IMR-90 (cell line): ENCODE measurements at regions not wholly inside any gene's neighbourhood (a gene's known extent, or its start where the extent isn't known, plus 50 kb on each side); places are given as distances from the start of the nearest gene placed in this dataset.

Experiments
- ATAC-seq: fragments of 200-7000 bp; cut with Tn5 transposase; 2 replicates; pipeline ENCODE4 v1.9.1; 2020; ENCODE audit warnings: low read depth, mild to moderate bottlenecking, moderate library complexity
- BruUV-seq: library from RNA; stranded (reverse); fragments of 400-500 nt; replicated peaks from 2 replicates; lab custom pipeline; 2021; lab: Mats Ljungman, UMichigan
- CTCF ChIA-PET: fragments of 300-600 bp; formaldehyde crosslinking; extraction: SDS; loops from one replicate; lab custom pipeline; 2021; ENCODE audit warnings: antibody characterized with exemption; lab: Yijun Ruan, JAX
- POLR2A ChIA-PET: fragments of 300-600 bp; sonication (Branson Sonifier 250); formaldehyde crosslinking; loops from one replicate; lab custom pipeline; 2022; ENCODE audit warnings: antibody characterized with exemption; ENCODE audit not compliant: unreplicated experiment; lab: Charles Lee
- DNase-seq: peaks from one replicate; pipeline ENCODE4 v3.0.0; 2013
- H2AFZ ChIP-seq: replicated peaks from 2 replicates; pipeline ENCODE3; 2013; ENCODE audit warnings: low read length, mild to moderate bottlenecking; ENCODE audit not compliant: poor library complexity
- H2AK5ac ChIP-seq: 2 replicates; pipeline ENCODE4 v1.6.1; 2013; ENCODE audit warnings: low read depth, low read length, inconsistent platforms
- H2AK9ac ChIP-seq: replicated peaks from 2 replicates; pipeline ENCODE3; 2013; ENCODE audit warnings: mild to moderate bottlenecking, low read depth, low read length, moderate library complexity; ENCODE audit not compliant: poor library complexity
- H2BK120ac ChIP-seq: 2 replicates; pipeline ENCODE4 v1.6.1; 2013; ENCODE audit warnings: low read depth, low read length, inconsistent platforms
- H2BK15ac ChIP-seq: 3 replicates; pipeline ENCODE4 v1.6.1; 2013; ENCODE audit warnings: low read depth, low read length, inconsistent platforms
- H2BK20ac ChIP-seq: 2 replicates; pipeline ENCODE4 v1.6.1; 2013; ENCODE audit warnings: low read depth, mild to moderate bottlenecking, inconsistent platforms, low read length, moderate library complexity
- H2BK5ac ChIP-seq: 2 replicates; pipeline ENCODE4 v1.6.1; 2013; ENCODE audit warnings: mild to moderate bottlenecking, low read depth, low read length, inconsistent platforms; ENCODE audit not compliant: poor library complexity, severe bottlenecking
- H3K14ac ChIP-seq: replicated peaks from 2 replicates; pipeline ENCODE4 v1.6.1; 2013; ENCODE audit warnings: low read depth, low read length, inconsistent platforms
- H3K18ac ChIP-seq: 2 replicates; pipeline ENCODE4 v1.6.1; 2013; ENCODE audit warnings: low read depth, low read length, control low read depth
- H3K23ac ChIP-seq: 2 replicates; pipeline ENCODE4 v1.6.1; 2013; ENCODE audit warnings: low read depth, low read length, inconsistent platforms
- H3K27ac ChIP-seq: 2 replicates; pipeline ENCODE4 v1.5.1; 2013; ENCODE audit warnings: mild to moderate bottlenecking, control low read depth, low read length; ENCODE audit not compliant: insufficient read depth
- H3K27me3 ChIP-seq: 2 replicates; pipeline ENCODE4 v1.6.1; 2013; ENCODE audit warnings: low read length; ENCODE audit not compliant: control insufficient read depth, insufficient read depth
- H3K36me3 ChIP-seq: 2 replicates; pipeline ENCODE4 v1.6.1; 2013; ENCODE audit warnings: low read length, mixed read lengths; ENCODE audit not compliant: control insufficient read depth, insufficient read depth
- H3K4ac ChIP-seq: 2 replicates; pipeline ENCODE4 v1.6.1; 2013; ENCODE audit warnings: low read depth, low read length, inconsistent platforms
- H3K4me1 ChIP-seq: 2 replicates; pipeline ENCODE4 v1.6.1; 2013; ENCODE audit warnings: low read length, mixed read lengths; ENCODE audit not compliant: control insufficient read depth, insufficient read depth
- H3K4me2 ChIP-seq: 2 replicates; pipeline ENCODE4 v1.6.1; 2013; ENCODE audit warnings: low read depth, mild to moderate bottlenecking, control low read depth, low read length, moderate library complexity
- H3K4me3 ChIP-seq: 2 replicates; pipeline ENCODE4 v1.5.1; 2013; ENCODE audit warnings: low read depth, mild to moderate bottlenecking, control low read depth, low read length, moderate library complexity; ENCODE audit not compliant: insufficient read depth
- H3K56ac ChIP-seq: 2 replicates; pipeline ENCODE4 v1.6.1; 2013; ENCODE audit warnings: low read length, inconsistent platforms; ENCODE audit not compliant: insufficient read depth; ENCODE audit errors: extremely low read depth
- H3K79me1 ChIP-seq, 2 experiments: 2 replicates each; pipeline ENCODE4 v1.6.1; 2013; ENCODE audit warnings: low read length in 2 of 2, inconsistent platforms in 1 of 2, low read depth in 1 of 2
- H3K9ac ChIP-seq: 2 replicates; pipeline ENCODE4 v1.6.1; 2013; ENCODE audit warnings: low read depth, low read length, control low read depth
- H3K9me1 ChIP-seq: 2 replicates; pipeline ENCODE4 v1.6.1; 2013; ENCODE audit warnings: low read length, inconsistent platforms; ENCODE audit not compliant: insufficient read depth
- H3K9me3 ChIP-seq: 2 replicates; pipeline ENCODE4 v1.6.1; 2013; ENCODE audit warnings: low read length; ENCODE audit not compliant: control insufficient read depth, insufficient read depth
- H4K20me1 ChIP-seq: 2 replicates; pipeline ENCODE4 v1.6.1; 2013; ENCODE audit warnings: low read length, inconsistent platforms; ENCODE audit not compliant: insufficient read depth
- H4K5ac ChIP-seq: 2 replicates; pipeline ENCODE4 v1.6.1; 2013; ENCODE audit warnings: mild to moderate bottlenecking, low read depth, low read length, control low read depth
- H4K8ac ChIP-seq, 2 experiments: 2 replicates each; pipeline ENCODE4 v1.6.1; 2013; ENCODE audit warnings: low read depth in 2 of 2, low read length in 2 of 2, control low read depth in 1 of 2, inconsistent platforms in 1 of 2
- H4K91ac ChIP-seq: 2 replicates; pipeline ENCODE4 v1.6.1; 2013; ENCODE audit warnings: low read depth, low read length, inconsistent platforms; ENCODE audit not compliant: insufficient read depth
- BHLHE40 ChIP-seq: fragments of 150-350 bp; IDR thresholded peaks from 2 replicates; pipeline ENCODE4 v1.6.1; 2016; ENCODE audit warnings: mild to moderate bottlenecking, low read depth, low read length
- CEBPB ChIP-seq: IDR thresholded peaks from 2 replicates; pipeline ENCODE4 v1.6.1; 2012; ENCODE audit warnings: low read depth, low read length, improper control_type of control experiment
- CHD1 ChIP-seq: IDR thresholded peaks from 2 replicates; pipeline ENCODE4 v1.6.1; 2012; ENCODE audit warnings: low read depth, low read length, improper control_type of control experiment
- CTCF ChIP-seq: conservative IDR thresholded peaks from 2 replicates; pipeline ENCODE4 v1.5.1; 2012; ENCODE audit warnings: mild to moderate bottlenecking, low read depth, low read length, improper control_type of control experiment
- ELK1 ChIP-seq: fragments of 150-350 bp; IDR thresholded peaks from 2 replicates; pipeline ENCODE4 v1.6.1; 2016; ENCODE audit warnings: low read depth, mild to moderate bottlenecking, low read length, moderate library complexity, borderline replicate concordance
- FOS ChIP-seq: fragments of 150-350 bp; IDR thresholded peaks from 2 replicates; pipeline ENCODE4 v1.6.1; 2016; ENCODE audit warnings: low read depth, low read length
- MAFK ChIP-seq: IDR thresholded peaks from 2 replicates; pipeline ENCODE4 v1.6.1; 2012; ENCODE audit warnings: low read depth, low read length, improper control_type of control experiment
- MAZ ChIP-seq: IDR thresholded peaks from 2 replicates; pipeline ENCODE4 v1.6.1; 2012; ENCODE audit warnings: low read depth, mild to moderate bottlenecking, low read length, improper control_type of control experiment, moderate library complexity, borderline replicate concordance
- MXI1 ChIP-seq: IDR thresholded peaks from 2 replicates; pipeline ENCODE4 v1.6.1; 2012; ENCODE audit warnings: low read depth, mild to moderate bottlenecking, low read length, moderate library complexity, borderline replicate concordance
- NFE2L2 ChIP-seq: fragments of 150-350 bp; IDR thresholded peaks from 2 replicates; pipeline ENCODE4 v1.6.1; 2016; ENCODE audit warnings: low read depth, mild to moderate bottlenecking, low read length
- POLR2A ChIP-seq: IDR thresholded peaks from 2 replicates; pipeline ENCODE4 v1.6.1; 2012; ENCODE audit warnings: mild to moderate bottlenecking, low read depth, low read length
- RAD21 ChIP-seq: IDR thresholded peaks from 2 replicates; pipeline ENCODE4 v1.6.1; 2012; ENCODE audit warnings: low read length, improper control_type of control experiment
- RCOR1 ChIP-seq: IDR thresholded peaks from 2 replicates; pipeline ENCODE4 v1.6.1; 2012; ENCODE audit warnings: mild to moderate bottlenecking, low read length, improper control_type of control experiment; ENCODE audit not compliant: insufficient replicate concordance
- SMC3 ChIP-seq: fragments of 150-350 bp; IDR thresholded peaks from 2 replicates; pipeline ENCODE4 v1.6.1; 2016; ENCODE audit warnings: low read depth, mild to moderate bottlenecking, antibody characterized with exemption, low read length, moderate library complexity
- WGBS, 2 experiments: methylation state at CpG; one replicate each; pipeline versions ENCODE4 v1.1.5 to v1.1.7; 2013; ENCODE audit warnings: missing lambda C conversion rate in 2 of 2; ENCODE audit not compliant: insufficient read length in 1 of 2; ENCODE audit errors: extremely low coverage in 2 of 2; 5-methylcytosine and 5-hydroxymethylcytosine counted together
- dilution Hi-C: fragments of 300-500 bp; cut with HindIII; formaldehyde crosslinking; loops from one replicate; pipeline ENCODE4 v1.14.3; 2018; ENCODE audit warnings: low sequenced_read_pairs; ENCODE audit not compliant: unreplicated experiment
- in situ Hi-C: fragments of 300-500 bp; cut with MboI; formaldehyde crosslinking; loops from 3 replicates; pipeline ENCODE4 v1.14.3; 2019; ENCODE audit warnings: low sequenced_read_pairs, inconsistent platforms, mixed read lengths
- intact Hi-C: fragments of 100-400 bp; cut with micrococcal nuclease; formaldehyde crosslinking; loops from 2 replicates; pipeline ENCODE4 v1.10.0; 2022
- TF ChIP-seq, protein P1 (sequence below): fragments of 150-350 bp; IDR thresholded peaks from 2 replicates; pipeline ENCODE4 v1.6.1; 2017; ENCODE audit warnings: mild to moderate bottlenecking, antibody characterized with exemption, low read length, low read depth

GRCh38 chr20:40744818-40745175 is 55.8 kb upstream of the MAFB start:
- no peak overlapping the region for H2BK5ac ChIP-seq
- no peak overlapping the region for H4K5ac ChIP-seq
- no TSS peak for BruUV-seq
- in situ Hi-C loops (loop anchor here (10.0 kb wide), 1 partner anchor 200 kb away; no protein-coding TSS in a partner anchor), dilution Hi-C loops (no loop called here), intact Hi-C loops (no loop called here)
- H3K9me1 ChIP-seq = no peaks in the 10 kb centered on the region
- no peak overlapping the region for H2BK15ac ChIP-seq
- H3K79me1 ChIP-seq = no peaks in the 10 kb centered on the region
- no peak overlapping the region for H3K56ac ChIP-seq
- no peak overlapping the region for H4K8ac ChIP-seq
- H2BK120ac ChIP-seq = no peak overlapping the region
- no peak overlapping the region for H3K27ac ChIP-seq
- no peak overlapping the region for H2AK5ac ChIP-seq
- DNase-seq = no peak
- no peak overlapping the region for H3K9ac ChIP-seq
- TF ChIP-seq, protein P1, sequence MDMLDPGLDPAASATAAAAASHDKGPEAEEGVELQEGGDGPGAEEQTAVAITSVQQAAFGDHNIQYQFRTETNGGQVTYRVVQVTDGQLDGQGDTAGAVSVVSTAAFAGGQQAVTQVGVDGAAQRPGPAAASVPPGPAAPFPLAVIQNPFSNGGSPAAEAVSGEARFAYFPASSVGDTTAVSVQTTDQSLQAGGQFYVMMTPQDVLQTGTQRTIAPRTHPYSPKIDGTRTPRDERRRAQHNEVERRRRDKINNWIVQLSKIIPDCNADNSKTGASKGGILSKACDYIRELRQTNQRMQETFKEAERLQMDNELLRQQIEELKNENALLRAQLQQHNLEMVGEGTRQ = no peak
- TF ChIP-seq CHD1 (no peak), NFE2L2 (no peak), MAFK (no peak), MAZ (no peak), SMC3 (no peak), ELK1 (no peak), BHLHE40 (no peak), FOS (no peak), CTCF (no peak), MXI1 (no peak), RCOR1 (no peak), CEBPB (no peak), RAD21 (no peak), POLR2A (no peak)
- no peaks in the 10 kb centered on the region for H3K4me1 ChIP-seq
- no peak overlapping the region for H2AFZ ChIP-seq
- H3K4ac ChIP-seq = no peak overlapping the region
- H3K23ac ChIP-seq = no peak overlapping the region
- no peak overlapping the region for H3K4me2 ChIP-seq
- peaks cover 16% of the 10 kb centered on the region; the same call in 1 of the 2 replicates for H3K27me3 ChIP-seq
- no peak overlapping the region for H3K14ac ChIP-seq
- no peaks in the 10 kb centered on the region for H3K9me3 ChIP-seq
- 80% methylated on average over 1 of the region's 3 CpGs; no CpG with 5 or more reads in 1 of the 2 experiments for WGBS, 2 experiments
- ATAC-seq = no peak
- H3K36me3 ChIP-seq = no peaks in the 10 kb centered on the region
- no peak overlapping the region for H3K4me3 ChIP-seq
- no peak overlapping the region for H3K18ac ChIP-seq
- H2BK20ac ChIP-seq = no peak overlapping the region
- no peak overlapping the region for H4K91ac ChIP-seq
- no peak overlapping the region for H2AK9ac ChIP-seq
- ChIA-PET CTCF (no interaction called here), POLR2A (no interaction called here)
- no peaks in the 10 kb centered on the region for H4K20me1 ChIP-seq
